HepG2 (cell line): ENCODE measurements at regions not wholly inside any gene's neighbourhood (a gene's known extent, or its start where the extent isn't known, plus 50 kb on each side); places are given as distances from the start of the nearest gene placed in this dataset.

Experiments used
- CTCF ChIP-seq: sonication (generic); formaldehyde crosslinking; IDR thresholded peaks from 2 replicates; pipeline ENCODE4 v1.5.0; 2020; ENCODE audit warnings: mild to moderate bottlenecking, missing genetic modification reagents, moderate library complexity
- EP300 ChIP-seq, 3 experiments: sonication (generic) in 1 of 3; formaldehyde crosslinking in 1 of 3; IDR thresholded peaks; 2 replicates each; pipeline versions ENCODE4 v1.5.1 to v1.6.1; 2011 to 2020; ENCODE audit warnings: low read depth in 2 of 3, low read length in 2 of 3, borderline replicate concordance in 1 of 3, improper control_type of control experiment in 1 of 3, mild to moderate bottlenecking in 1 of 3, missing genetic modification reagents in 1 of 3, moderate library complexity in 1 of 3
- FIP1L1 ChIP-seq: fragments of 200-400 bp; formaldehyde crosslinking; IDR thresholded peaks from 2 replicates; pipeline ENCODE4 v1.6.1; 2018; ENCODE audit warnings: low read depth, mild to moderate bottlenecking, low read length, moderate library complexity, borderline replicate concordance; ENCODE audit not compliant: insufficient read depth
- FOXJ3 ChIP-seq: sonication (generic); formaldehyde crosslinking; IDR thresholded peaks from 2 replicates; pipeline ENCODE4 v1.4.0; 2020; ENCODE audit warnings: missing genetic modification reagents, mild to moderate bottlenecking, borderline replicate concordance
- GMEB1 ChIP-seq: sonication (generic); formaldehyde crosslinking; IDR thresholded peaks from 2 replicates; pipeline ENCODE4 v1.5.1; 2020; ENCODE audit warnings: missing genetic modification reagents, mild to moderate bottlenecking, borderline replicate concordance
- NFIC ChIP-seq: IDR thresholded peaks from 2 replicates; pipeline ENCODE4 v1.6.1; 2012; ENCODE audit warnings: mild to moderate bottlenecking, low read length, inconsistent platforms
- POLR2AphosphoS5 ChIP-seq: IDR thresholded peaks from 2 replicates; pipeline ENCODE4 v1.6.1; 2012; ENCODE audit warnings: low read depth, low read length
- POLR2G ChIP-seq: fragments of 200-400 bp; formaldehyde crosslinking; IDR thresholded peaks from 2 replicates; pipeline ENCODE4 v1.6.1; 2018; ENCODE audit warnings: mild to moderate bottlenecking, low read depth, low read length, moderate library complexity
- RXRA ChIP-seq: sonication (generic); formaldehyde crosslinking; IDR thresholded peaks from 2 replicates; pipeline ENCODE4 v1.5.1; 2020; ENCODE audit warnings: missing genetic modification reagents
- TAF15 ChIP-seq: fragments of 200-400 bp; formaldehyde crosslinking; IDR thresholded peaks from one replicate; pipeline ENCODE4 v1.6.1; 2018; ENCODE audit warnings: mild to moderate bottlenecking, low read depth, low read length; ENCODE audit not compliant: poor library complexity, severe bottlenecking
- ZBTB34 ChIP-seq: sonication (generic); formaldehyde crosslinking; IDR thresholded peaks from 2 replicates; pipeline ENCODE4 v1.8.0; 2022; ENCODE audit warnings: mild to moderate bottlenecking, missing genetic modification reagents
- ZNF12 ChIP-seq: sonication (generic); formaldehyde crosslinking; IDR thresholded peaks from 2 replicates; pipeline ENCODE4 v1.5.0; 2020; ENCODE audit warnings: missing genetic modification reagents
- ZNF367 ChIP-seq: sonication (generic); formaldehyde crosslinking; IDR thresholded peaks from 2 replicates; pipeline ENCODE4 v1.4.0; 2020; ENCODE audit warnings: missing genetic modification reagents, borderline replicate concordance
- TF ChIP-seq, protein P1 (sequence below): IDR thresholded peaks from 2 replicates; pipeline ENCODE4 v1.6.1; 2016; ENCODE audit warnings: low read depth, borderline replicate concordance

DNA sequence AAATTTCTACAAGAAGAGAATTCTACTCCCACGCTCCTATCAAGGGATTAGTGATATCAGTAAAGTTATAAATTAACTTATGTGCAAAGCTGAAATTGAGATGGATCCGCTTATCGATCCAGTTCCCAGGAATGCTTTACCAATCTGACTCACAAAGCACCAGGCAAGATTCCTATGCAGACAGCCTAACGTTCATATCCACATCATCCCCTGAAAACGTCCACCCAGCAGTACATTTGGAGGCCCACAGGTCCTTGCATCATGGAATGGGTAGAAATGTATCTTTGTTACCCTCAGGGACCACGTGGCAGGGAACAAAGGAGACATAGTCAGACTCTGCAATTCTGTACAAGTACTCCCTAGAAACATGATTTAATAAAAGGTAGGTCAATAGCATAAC lies 147.4 kb downstream of the ESM1 start:
- no peak for TF ChIP-seq EP300 (IDR thresholded peaks at IDR 0.05; ENCODE audit: low read depth in 2 of 2, low read length in 2 of 2)
- TF ChIP-seq EP300 (CRISPR knock-in tag; IDR thresholded peaks at IDR 0.05; ENCODE audit: borderline replicate concordance) = no peak
- no peak for TF ChIP-seq ZNF12 (CRISPR knock-in tag)
- no peak for TF ChIP-seq ZNF367
- TF ChIP-seq TAF15 = no peak
- TF ChIP-seq POLR2AphosphoS5 = no peak
- no peak for TF ChIP-seq FIP1L1
- no peak for TF ChIP-seq NFIC
- no peak for TF ChIP-seq ZBTB34 (CRISPR knock-in tag)
- no peak for TF ChIP-seq CTCF (CRISPR knock-in tag)
- no peak for TF ChIP-seq GMEB1
- TF ChIP-seq, protein P1, sequence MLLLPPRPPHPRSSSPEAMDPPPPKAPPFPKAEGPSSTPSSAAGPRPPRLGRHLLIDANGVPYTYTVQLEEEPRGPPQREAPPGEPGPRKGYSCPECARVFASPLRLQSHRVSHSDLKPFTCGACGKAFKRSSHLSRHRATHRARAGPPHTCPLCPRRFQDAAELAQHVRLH = no peak
- TF ChIP-seq POLR2G = no peak
- TF ChIP-seq FOXJ3 (CRISPR knock-in tag) = no peak
- no peak for TF ChIP-seq RXRA
